MCF 10A (cell line): ENCODE measurements at regions not wholly inside any gene's neighbourhood (a gene's known extent, or its start where the extent isn't known, plus 50 kb on each side); places are given as distances from the start of the nearest gene placed in this dataset.

Experiments
- BruUV-seq: library from RNA; stranded (reverse); fragments of 400-500 nt; replicated peaks from 2 replicates; lab custom pipeline; 2021; lab: Mats Ljungman, UMichigan
- CTCF ChIA-PET: fragments of 300-600 bp; sonication (Branson Sonifier 250); formaldehyde crosslinking; extraction: SDS; loops from one replicate; lab custom pipeline; 2021; ENCODE audit warnings: antibody characterized with exemption, inconsistent platforms; lab: Yijun Ruan, JAX
- POLR2A ChIA-PET: fragments of 300-600, 350-650 bp; sonication (Branson Sonifier 250); formaldehyde crosslinking; extraction: SDS; loops from one replicate; lab custom pipeline; 2020; ENCODE audit warnings: antibody characterized with exemption, inconsistent platforms; lab: Yijun Ruan, JAX
- DNase-seq: peaks from one replicate; pipeline ENCODE4 v3.0.0-alpha.2; 2018; ENCODE audit not compliant: unreplicated experiment
- H3K27ac Mint-ChIP-seq: one replicate; pipeline ENCODE4 v1.8.0; 2022; ENCODE audit warnings: mild to moderate bottlenecking, low read depth, mixed read lengths; ENCODE audit not compliant: unreplicated experiment
- H3K27me3 Mint-ChIP-seq: one replicate; pipeline ENCODE4 v1.8.0; 2022; ENCODE audit warnings: mixed read lengths; ENCODE audit not compliant: insufficient read depth, unreplicated experiment
- H3K36me3 Mint-ChIP-seq: one replicate; pipeline ENCODE4 v1.8.0; 2022; ENCODE audit warnings: mild to moderate bottlenecking, moderate library complexity, mixed read lengths; ENCODE audit not compliant: insufficient read depth, unreplicated experiment
- H3K4me1 Mint-ChIP-seq: one replicate; pipeline ENCODE4 v1.8.0; 2022; ENCODE audit warnings: mixed read lengths; ENCODE audit not compliant: insufficient read depth, unreplicated experiment
- H3K4me3 Mint-ChIP-seq: one replicate; pipeline ENCODE4 v1.8.0; 2022; ENCODE audit warnings: mild to moderate bottlenecking, moderate library complexity, mixed read lengths; ENCODE audit not compliant: unreplicated experiment
- H3K9me3 Mint-ChIP-seq: one replicate; pipeline ENCODE4 v1.8.0; 2022; ENCODE audit warnings: mixed read lengths; ENCODE audit not compliant: unreplicated experiment
- CTCF ChIP-seq: fragments of 200-600 bp; IDR thresholded peaks from one replicate; pipeline ENCODE4 v1.8.0; 2022; ENCODE audit warnings: antibody characterized with exemption, mild to moderate bottlenecking; ENCODE audit not compliant: unreplicated experiment
- intact Hi-C: fragments of 100-400 bp; cut with micrococcal nuclease; formaldehyde crosslinking; loops from 2 replicates; pipeline ENCODE4 v1.14.1; 2022

- TF ChIP-seq CTCF: no peak
- peaks cover 5% of the 10 kb centered on the region for H3K36me3 Mint-ChIP-seq
- peaks cover 25% of the 10 kb centered on the region for H3K27me3 Mint-ChIP-seq
- ChIA-PET POLR2A (no interaction called here), CTCF (interaction anchor here (0.5 kb wide), 1 partner anchor 119 kb away, joined by 4 read pairs; no protein-coding TSS in a partner anchor)
- no peaks in the 10 kb centered on the region for H3K4me1 Mint-ChIP-seq
- H3K9me3 Mint-ChIP-seq: no peaks in the 10 kb centered on the region
- H3K27ac Mint-ChIP-seq: no peak overlapping the region
- H3K4me3 Mint-ChIP-seq: no peak overlapping the region
- BruUV-seq: no TSS peak
- intact Hi-C loops: no loop called here
- DNase-seq: no peak
Measured at GRCh38 chr12:111093428-111094142, 173.2 kb upstream of the MYL2 start.

- CTCF ChIA-PET: no interaction called here
- Mint-ChIP-seq H3K9me3 (no peaks in the 10 kb centered on the region), H3K36me3 (no peaks in the 10 kb centered on the region)
Measured at GRCh38 chr12:111091051-111091450, 170.7 kb upstream of the MYL2 start.

DNA sequence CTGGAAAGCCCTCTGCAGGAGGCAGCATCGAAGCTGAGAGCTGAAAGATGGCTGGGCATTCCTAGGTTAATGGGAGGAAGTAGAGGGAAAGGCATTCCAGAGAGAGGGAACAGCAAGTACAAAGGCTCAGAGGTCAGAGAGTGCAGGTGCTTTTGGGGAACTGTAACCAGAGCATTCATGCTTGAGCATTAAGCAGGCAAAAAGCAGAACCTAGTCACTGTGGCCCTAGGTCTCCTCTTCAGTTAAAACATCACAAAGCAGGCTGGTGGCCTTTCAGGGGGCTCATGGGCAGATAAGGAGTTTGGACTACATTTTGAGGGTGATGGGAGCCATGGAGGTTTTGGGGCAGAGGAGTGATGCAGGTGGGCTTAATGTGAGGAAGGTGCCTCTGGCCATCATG lies 169.2 kb upstream of the MYL2 start:
- peaks cover 25% of the 10 kb centered on the region for H3K27me3 Mint-ChIP-seq
- no peak overlapping the region for H3K4me3 Mint-ChIP-seq
- no peak for TF ChIP-seq CTCF
- no peaks in the 10 kb centered on the region for H3K4me1 Mint-ChIP-seq
- no peak overlapping the region for H3K27ac Mint-ChIP-seq
- H3K36me3 Mint-ChIP-seq: no peaks in the 10 kb centered on the region
- DNase-seq: no peak
- ChIA-PET CTCF (no interaction called here), POLR2A (no interaction called here)
- intact Hi-C loops: no loop called here
- BruUV-seq: no TSS peak
- no peaks in the 10 kb centered on the region for H3K9me3 Mint-ChIP-seq

More at GRCh38 chr12:111091051-111091450, 170.7 kb upstream of the MYL2 start:
- POLR2A ChIA-PET: no interaction called here
- BruUV-seq: no TSS peak
- TF ChIP-seq CTCF: no peak
- no peak overlapping the region for H3K4me3 Mint-ChIP-seq
- H3K27ac Mint-ChIP-seq: no peak overlapping the region
- no peaks in the 10 kb centered on the region for H3K4me1 Mint-ChIP-seq
- no peak for DNase-seq
- peaks cover 25% of the 10 kb centered on the region for H3K27me3 Mint-ChIP-seq
- intact Hi-C loops: no loop called here

- CTCF ChIA-PET: interaction anchor here (0.6 to 1.3 kb wide), 2 partner anchors 65 to 77 kb away, joined by 5 read pairs; no protein-coding TSS in a partner anchor
- intact Hi-C loops: no loop called here
- H3K27me3 Mint-ChIP-seq: peaks cover 22% of the 10 kb centered on the region
- TF ChIP-seq CTCF: no peak
- no peak overlapping the region for H3K4me3 Mint-ChIP-seq
- BruUV-seq: no TSS peak
- H3K9me3 Mint-ChIP-seq: no peaks in the 10 kb centered on the region
- POLR2A ChIA-PET: interaction anchor here (0.6 kb wide), 1 partner anchor 177 kb away, joined by 3 read pairs; no protein-coding TSS in a partner anchor
- H3K36me3 Mint-ChIP-seq: no peaks in the 10 kb centered on the region
- no peak overlapping the region for H3K27ac Mint-ChIP-seq
- H3K4me1 Mint-ChIP-seq: no peaks in the 10 kb centered on the region
- DNase-seq: no peak
Measured at GRCh38 chr12:111088409-111088808, 168.0 kb upstream of the MYL2 start.
